A673 (cell line): ENCODE measurements at regions not wholly inside any gene's neighbourhood (a gene's known extent, or its start where the extent isn't known, plus 50 kb on each side); places are given as distances from the start of the nearest gene placed in this dataset.

Experiments used
- BruUV-seq: library from RNA; stranded (reverse); fragments of 400-500 nt; replicated peaks from 2 replicates; lab custom pipeline; 2021; lab: Mats Ljungman, UMichigan
- CTCF ChIA-PET: fragments of 300-600 bp; sonication (Branson Sonifier 250); formaldehyde crosslinking; loops from one replicate; lab custom pipeline; 2022; ENCODE audit warnings: antibody characterized with exemption; lab: Charles Lee
- POLR2A ChIA-PET: fragments of 300-600 bp; sonication (Branson Sonifier 250); formaldehyde crosslinking; loops from one replicate; lab custom pipeline; 2022; ENCODE audit warnings: antibody characterized with exemption; ENCODE audit not compliant: low non-redundant PET; lab: Charles Lee
- DNase-seq: peaks from one replicate; pipeline ENCODE4 v3.0.0-alpha.2; 2015; ENCODE audit warnings: low spot score
- H3K27ac ChIP-seq: fragments of 200-600 bp; sonication (generic); 2 replicates; pipeline ENCODE4 v1.5.1; 2016; ENCODE audit warnings: mixed run types, low read depth, mild to moderate bottlenecking, mixed read lengths, antibody characterized with exemption, low read length; ENCODE audit not compliant: poor library complexity, severe bottlenecking
- H3K27me3 ChIP-seq: fragments of 200-600 bp; sonication (generic); replicated peaks from 2 replicates; pipeline ENCODE4 v1.6.1; 2017; ENCODE audit warnings: mixed run types, low read depth, mild to moderate bottlenecking, mixed read lengths, antibody characterized with exemption, low read length; ENCODE audit not compliant: insufficient read depth, poor library complexity
- H3K36me3 ChIP-seq: fragments of 200-600 bp; sonication (generic); 2 replicates; pipeline ENCODE4 v1.6.1; 2016; ENCODE audit warnings: mixed run types, mild to moderate bottlenecking, mixed read lengths, antibody characterized with exemption, low read length; ENCODE audit not compliant: insufficient read depth, poor library complexity, severe bottlenecking
- H3K4me1 ChIP-seq: fragments of 200-600 bp; sonication (generic); 2 replicates; pipeline ENCODE4 v1.6.1; 2017; ENCODE audit warnings: mixed run types, mild to moderate bottlenecking, mixed read lengths, antibody characterized with exemption, low read length; ENCODE audit not compliant: insufficient read depth, poor library complexity, severe bottlenecking
- H3K4me3 ChIP-seq: fragments of 200-600 bp; sonication (generic); 2 replicates; pipeline ENCODE4 v1.5.1; 2016; ENCODE audit warnings: low read depth, mixed run types, mild to moderate bottlenecking, mixed read lengths, low read length; ENCODE audit not compliant: poor library complexity, severe bottlenecking
- H3K9me3 ChIP-seq: fragments of 200-600 bp; sonication (generic); 2 replicates; pipeline ENCODE4 v1.6.1; 2016; ENCODE audit warnings: mixed run types, low read depth, mild to moderate bottlenecking, mixed read lengths, antibody characterized with exemption, low read length; ENCODE audit not compliant: poor library complexity, severe bottlenecking
- CTCF ChIP-seq: fragments of 300-800, 200-600 bp; sonication (generic); conservative IDR thresholded peaks from 2 replicates; pipeline ENCODE4 v1.5.1; 2017; ENCODE audit warnings: low read depth, mild to moderate bottlenecking, antibody characterized with exemption, low read length, moderate library complexity, mixed read lengths
- EZH2 ChIP-seq: fragments of 200-600 bp; sonication (generic); IDR thresholded peaks from 2 replicates; pipeline ENCODE4 v1.6.1; 2017; ENCODE audit warnings: borderline replicate concordance, low read depth, mild to moderate bottlenecking, mixed read lengths, antibody characterized with exemption, low read length; ENCODE audit not compliant: poor library complexity, severe bottlenecking
- intact Hi-C: fragments of 100-400 bp; cut with micrococcal nuclease; formaldehyde crosslinking; loops from one replicate; pipeline ENCODE4 v1.10.0; 2022; ENCODE audit not compliant: unreplicated experiment

DNA sequence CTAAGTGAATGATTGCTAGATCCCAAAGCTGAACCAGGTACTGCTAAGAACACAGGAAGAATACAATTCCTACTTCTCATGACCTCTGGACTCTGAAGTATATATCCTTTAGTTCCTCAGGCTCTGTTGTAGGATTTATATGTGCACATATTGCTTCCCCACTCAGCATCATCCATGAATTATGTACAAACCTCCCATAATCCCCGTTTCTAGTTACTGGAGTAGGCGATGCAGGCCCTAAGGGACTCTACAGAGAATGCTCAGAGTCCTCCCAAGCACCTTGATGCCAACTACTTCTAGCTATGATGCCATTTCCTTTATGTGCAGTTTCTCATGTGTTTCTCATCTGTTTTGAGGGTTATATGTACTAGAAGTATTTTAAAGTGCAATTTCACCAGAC lies 154.9 kb upstream of the EPHA7 start:
- H3K4me3 ChIP-seq, result no peak overlapping the region
- CTCF ChIA-PET, result no interaction called here
- intact Hi-C loops, result no loop called here
- no peaks in the 10 kb centered on the region for H3K27me3 ChIP-seq
- peaks cover 11% of the 10 kb centered on the region for H3K4me1 ChIP-seq
- no peak for DNase-seq
- H3K9me3 ChIP-seq, result no peaks in the 10 kb centered on the region
- no TSS peak for BruUV-seq
- TF ChIP-seq EZH2 (no peak), CTCF (no peak)
- POLR2A ChIA-PET, result no interaction called here
- H3K27ac ChIP-seq, result no peak overlapping the region
- no peaks in the 10 kb centered on the region for H3K36me3 ChIP-seq

- TF ChIP-seq CTCF, result no peak
- TF ChIP-seq EZH2, result no peak
- intact Hi-C loops, result no loop called here
- Histone ChIP-seq H3K9me3 (no peaks in the 10 kb centered on the region), H3K4me3 (no peak overlapping the region), H3K36me3 (no peaks in the 10 kb centered on the region), H3K4me1 (peaks cover 6% of the 10 kb centered on the region), H3K27me3 (no peaks in the 10 kb centered on the region), H3K27ac (no peak overlapping the region)
- CTCF ChIA-PET, result no interaction called here
- POLR2A ChIA-PET, result no interaction called here
- no TSS peak for BruUV-seq
- DNase-seq, result no peak
Measured at GRCh38 chr6:93571346-93571745, 152.0 kb upstream of the EPHA7 start.

GRCh38 chr6:93568169-93568568 lies 148.8 kb upstream of the EPHA7 start:
- H3K27ac ChIP-seq, result no peak overlapping the region
- POLR2A ChIA-PET, result no interaction called here
- BruUV-seq, result no TSS peak

More at GRCh38 chr6:93568169-93568568, 148.8 kb upstream of the EPHA7 start:
- Histone ChIP-seq H3K27me3 (no peaks in the 10 kb centered on the region), H3K4me3 (no peak overlapping the region), H3K9me3 (no peaks in the 10 kb centered on the region), H3K4me1 (no peaks in the 10 kb centered on the region), H3K36me3 (no peaks in the 10 kb centered on the region)
- CTCF ChIA-PET, result no interaction called here
- intact Hi-C loops, result no loop called here
- no peak for DNase-seq
- no peak for TF ChIP-seq EZH2
- no peak for TF ChIP-seq CTCF
